Muscle of back (tissue), 3 donors: ENCODE measurements at regions not wholly inside any gene's neighbourhood (a gene's known extent, or its start where the extent isn't known, plus 50 kb on each side); places are given as distances from the start of the nearest gene placed in this dataset.
"Not testable (repeated sequence)": the region's sequence is repeated elsewhere in the genome, so short reads cannot be mapped to it uniquely, and the experiment has no call there.

Experiments used
- DNase-seq, 3 donors: peaks; one replicate each; pipeline versions ENCODE4 v3.0.0 to v3.0.0-alpha.2; 2013

DNA sequence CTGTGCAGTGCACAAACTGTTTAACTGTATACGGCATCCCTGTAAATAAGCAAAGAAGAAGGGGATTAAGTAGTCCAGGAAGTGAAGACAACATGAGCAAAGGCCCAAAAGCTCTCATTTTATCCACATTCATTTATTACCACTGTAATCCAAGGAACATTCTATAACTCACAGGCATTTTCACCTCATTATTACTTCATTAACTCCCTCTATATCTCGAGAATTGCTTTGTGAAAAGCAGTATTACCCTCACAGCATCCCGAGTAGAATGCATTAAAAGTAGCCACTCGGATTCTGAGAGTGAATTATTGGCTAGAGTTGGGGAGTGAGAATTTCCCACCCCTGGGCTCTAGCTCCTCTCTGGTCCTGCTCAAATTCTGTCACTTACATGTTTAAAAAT lies 51.0 kb upstream of the CHCHD3 start:
- no peak for DNase-seq

DNA sequence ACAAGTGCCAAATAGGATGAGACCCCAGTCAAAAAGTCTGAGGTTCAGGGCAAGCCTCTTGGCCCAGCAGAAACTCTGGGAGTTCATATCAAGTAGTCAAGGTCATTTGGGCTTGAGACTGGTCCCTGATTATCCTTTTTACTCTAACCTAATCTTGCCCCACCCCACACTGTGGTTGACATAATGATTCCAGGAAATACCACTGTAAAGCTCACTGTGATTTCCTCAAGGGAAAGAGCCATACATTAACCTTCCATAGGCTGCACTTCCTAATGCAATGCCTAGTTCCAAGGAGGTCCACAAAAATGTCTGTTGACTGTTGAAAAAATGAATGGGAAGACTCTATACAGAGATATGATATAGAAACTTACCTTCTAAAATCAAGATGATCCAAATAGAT lies 52.9 kb upstream of the CHCHD3 start:
- no peak for DNase-seq

DNA sequence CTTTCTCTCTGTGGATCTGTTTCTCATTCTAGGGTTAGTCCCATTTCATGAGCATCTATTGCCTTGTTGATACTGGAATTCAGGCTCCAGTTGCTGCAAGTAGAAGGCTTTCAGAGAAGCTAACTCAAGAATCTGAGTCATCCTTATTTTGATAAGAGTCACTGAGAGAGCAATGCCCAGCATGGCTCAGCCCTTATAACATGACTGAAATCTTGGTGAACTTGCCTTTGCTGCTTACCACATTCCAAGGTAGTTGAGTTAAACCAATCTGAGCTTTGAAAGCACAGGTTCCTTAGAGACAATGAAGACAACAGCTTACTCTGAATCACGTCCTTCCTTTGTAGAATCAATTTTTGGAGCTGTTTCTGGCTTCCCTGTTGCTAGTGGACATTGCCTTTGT lies 53.6 kb upstream of the CHCHD3 start:
- DNase-seq: no peak

DNA sequence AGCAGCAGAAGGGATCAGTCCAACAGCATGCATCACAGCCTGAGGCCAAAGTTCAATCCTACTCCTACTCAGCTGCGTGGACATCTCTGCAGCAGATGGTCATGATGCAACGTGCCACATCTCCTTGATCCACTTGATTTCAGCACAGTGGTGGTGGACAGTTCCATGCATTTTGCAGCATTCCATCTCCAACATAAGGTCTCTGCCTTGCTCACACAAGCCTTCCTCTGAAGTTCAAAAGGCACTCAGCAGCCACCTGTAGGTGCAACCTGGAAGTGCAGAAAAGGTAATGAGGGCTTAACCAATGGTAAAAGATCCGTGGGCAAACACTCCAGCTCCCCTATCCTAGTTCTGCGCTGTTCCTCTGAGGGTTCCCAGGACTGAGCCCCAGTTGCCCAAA lies 57.5 kb upstream of the CHCHD3 start:
- peak; percentile 13 to 49 (median 14) for DNase-seq

DNA sequence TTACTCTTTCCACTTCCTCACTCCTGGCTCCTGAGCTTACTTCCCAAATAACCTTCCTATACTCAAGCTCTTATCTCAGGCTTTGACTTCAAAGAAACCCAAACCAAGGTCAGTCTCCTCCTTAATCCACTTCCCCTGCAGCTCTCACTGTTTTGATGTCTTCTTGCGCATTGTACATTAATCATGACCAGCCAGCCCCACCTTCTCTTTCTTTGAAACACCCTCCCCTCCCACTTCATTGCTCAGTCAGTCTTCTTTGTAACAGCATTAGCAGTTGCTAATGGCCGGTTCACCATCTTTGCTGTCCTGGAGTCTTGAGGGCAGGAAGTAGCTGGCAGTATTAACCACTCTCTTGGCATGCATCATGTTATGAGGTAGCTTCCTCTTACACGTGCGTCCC lies 57.9 kb upstream of the CHCHD3 start:
- no peak for DNase-seq

GRCh38 chr7:133140994-133141595 lies 59.2 kb upstream of the CHCHD3 start:
- no peak for DNase-seq

GRCh38 chr7:133150760-133151159 lies 68.9 kb upstream of the CHCHD3 start:
- no peak for DNase-seq

DNA sequence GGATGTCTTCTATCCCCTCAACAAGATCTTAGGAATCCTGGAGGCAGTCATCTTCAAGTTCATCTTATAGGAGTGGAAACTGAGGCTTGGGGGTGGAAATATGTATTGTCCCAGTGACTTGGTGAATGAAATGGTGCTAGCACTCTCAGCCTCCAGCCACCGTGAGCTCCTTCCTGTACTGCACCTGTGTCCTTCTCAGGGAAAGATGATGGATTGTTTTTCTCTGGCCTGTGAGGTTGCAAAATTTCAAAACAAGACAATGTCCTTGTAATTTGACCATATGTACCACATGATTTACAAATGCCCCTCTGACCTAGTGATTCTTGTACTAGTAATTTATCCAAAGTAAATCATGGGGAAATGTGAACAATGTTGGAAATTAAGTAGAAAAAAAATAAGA lies 71.0 kb upstream of the CHCHD3 start:
- no peak for DNase-seq

DNA sequence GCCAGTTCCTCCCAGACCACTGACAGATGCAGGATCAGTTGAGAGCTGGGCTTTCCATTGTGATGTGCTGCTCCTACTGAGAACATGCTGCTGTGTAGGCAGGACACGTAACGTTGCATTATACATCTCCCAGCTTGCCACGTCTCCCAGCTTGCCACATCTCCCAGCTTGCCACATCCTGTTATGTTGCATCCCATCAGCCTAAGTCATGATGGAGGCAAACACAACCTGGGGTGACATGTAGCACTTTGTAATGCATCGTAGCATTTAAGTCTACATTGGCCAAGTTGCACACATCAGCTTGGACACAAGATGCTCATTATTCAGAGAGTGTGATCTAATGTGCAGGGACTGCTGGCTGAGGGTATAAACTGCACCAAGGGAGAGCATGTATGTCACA lies 73.3 kb upstream of the CHCHD3 start:
- no peak for DNase-seq

GRCh38 chr7:133155642-133156041 lies 73.8 kb upstream of the CHCHD3 start:
- no peak for DNase-seq

DNA sequence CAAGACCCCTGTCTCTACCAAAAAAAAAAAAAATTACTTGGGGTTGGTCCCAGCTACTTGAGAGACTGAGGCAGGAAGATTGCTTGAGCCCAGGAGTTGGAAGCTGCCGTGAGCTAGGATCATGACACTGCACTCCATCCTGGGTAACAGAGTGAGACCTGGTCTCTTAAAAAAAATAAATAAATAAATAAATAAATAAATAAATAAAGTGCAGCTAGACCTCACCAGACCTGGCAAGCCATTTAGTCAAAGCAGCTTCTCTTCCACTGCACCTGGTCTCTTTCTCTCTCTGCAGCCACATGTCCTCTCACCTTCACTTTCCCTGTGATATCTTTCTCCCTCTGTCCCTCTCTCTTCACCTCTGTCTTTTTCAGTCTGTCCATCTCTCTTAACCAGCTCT lies 75.2 kb upstream of the CHCHD3 start:
- no peak for DNase-seq

GRCh38 chr7:133164498-133164897 lies 82.6 kb upstream of the CHCHD3 start:
- no peak for DNase-seq

GRCh38 chr7:133165001-133165400 lies 83.1 kb upstream of the CHCHD3 start:
- DNase-seq: no peak

- no peak for DNase-seq
Measured at GRCh38 chr7:133165529-133165928, 83.6 kb upstream of the CHCHD3 start.

DNA sequence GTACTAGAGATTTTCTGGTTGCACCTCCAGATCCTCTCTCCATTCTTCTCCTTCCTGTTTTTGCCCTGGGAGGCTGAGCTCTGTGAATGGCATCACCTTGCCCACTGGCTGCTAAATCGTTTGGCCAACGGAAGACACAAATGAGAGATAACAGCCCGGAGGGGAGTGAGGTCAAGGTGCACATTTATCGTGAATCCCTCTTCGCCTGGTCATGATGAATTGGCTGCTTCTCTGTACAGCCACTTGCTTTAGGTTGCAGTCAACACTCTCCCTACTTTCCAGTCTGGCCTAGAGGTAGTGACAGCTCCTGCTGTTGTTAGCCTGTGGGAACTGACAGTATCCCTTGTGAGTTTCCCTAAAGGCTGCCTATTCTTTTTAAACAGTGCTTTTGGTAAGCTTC lies 85.4 kb upstream of the CHCHD3 start:
- DNase-seq: no peak

DNA sequence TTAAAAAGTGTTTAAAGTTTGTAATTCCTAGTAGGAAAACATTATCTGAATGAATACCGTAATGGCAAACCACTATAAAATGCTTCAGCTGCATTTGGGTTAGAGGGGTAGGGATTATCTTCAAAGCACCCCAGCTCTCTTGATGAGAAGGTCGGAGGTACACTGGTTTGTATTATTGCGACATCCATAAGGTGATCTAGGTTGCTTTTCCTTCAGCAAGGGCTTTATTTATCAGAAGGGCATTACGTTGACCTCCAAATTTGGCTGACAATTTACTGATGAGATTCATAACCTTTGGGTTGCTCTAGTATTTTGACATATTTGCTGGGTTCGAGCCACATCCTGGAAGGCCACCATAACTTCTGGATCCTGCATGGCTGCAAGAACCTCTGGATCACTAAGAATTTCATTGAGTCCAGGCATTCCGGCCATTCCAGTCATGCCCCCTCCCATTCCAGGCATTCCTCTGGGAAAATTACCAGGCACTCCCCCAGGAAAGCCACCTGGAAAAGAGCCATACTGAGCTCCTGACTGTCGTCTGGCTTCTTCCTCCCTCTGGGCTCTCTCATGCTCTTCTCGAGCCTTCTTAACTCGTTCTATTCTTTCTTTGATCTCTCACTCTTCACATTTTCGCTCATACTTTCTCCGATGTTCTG lies 83.6 kb upstream of the EXOC4 start:
- DNase-seq: not testable (repeated sequence)

GRCh38 chr7:133177476-133177875 lies 75.4 kb upstream of the EXOC4 start:
- DNase-seq: not testable (repeated sequence)

- DNase-seq: no peak
Measured at GRCh38 chr7:133180717-133181116, 72.2 kb upstream of the EXOC4 start.

- DNase-seq: no peak
Measured at GRCh38 chr7:133183042-133183794, 69.7 kb upstream of the EXOC4 start.

DNA sequence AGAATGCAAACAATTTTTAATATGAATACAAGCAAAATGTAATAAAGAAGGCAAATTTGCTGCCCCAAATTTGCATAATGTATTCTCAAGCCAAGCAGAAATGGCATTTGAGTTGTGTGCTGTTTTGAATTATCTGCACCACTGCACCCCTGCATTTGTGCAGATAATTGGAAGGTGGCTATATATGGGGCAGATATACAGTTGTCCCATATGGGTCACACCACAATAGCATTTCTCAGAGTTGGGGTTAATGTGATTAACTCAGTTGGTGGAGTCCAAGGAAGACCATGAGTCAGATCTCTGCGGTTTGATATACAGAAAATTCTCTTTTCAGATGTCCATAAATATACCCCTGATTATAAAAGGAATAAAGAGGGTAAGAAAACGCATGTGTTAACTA lies 68.9 kb upstream of the EXOC4 start:
- no peak for DNase-seq

DNA sequence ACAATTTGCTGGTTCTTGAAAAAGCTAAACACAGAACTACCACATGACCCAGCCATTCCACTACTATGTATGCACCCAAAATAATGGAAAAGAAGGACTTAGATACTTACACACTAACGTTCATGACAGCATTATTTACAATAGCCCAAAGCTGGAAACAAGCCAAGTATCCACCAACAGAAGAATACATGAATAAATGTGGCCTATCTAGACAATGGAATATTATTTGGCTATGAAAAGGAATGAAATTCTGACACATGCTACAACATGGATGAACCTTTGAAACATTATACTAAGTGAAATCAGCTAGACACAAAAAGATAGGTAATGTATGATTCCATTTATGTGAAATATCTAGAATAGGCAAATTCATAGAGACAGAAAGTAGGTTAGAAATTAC lies 67.4 kb upstream of the EXOC4 start:
- DNase-seq: no peak

DNA sequence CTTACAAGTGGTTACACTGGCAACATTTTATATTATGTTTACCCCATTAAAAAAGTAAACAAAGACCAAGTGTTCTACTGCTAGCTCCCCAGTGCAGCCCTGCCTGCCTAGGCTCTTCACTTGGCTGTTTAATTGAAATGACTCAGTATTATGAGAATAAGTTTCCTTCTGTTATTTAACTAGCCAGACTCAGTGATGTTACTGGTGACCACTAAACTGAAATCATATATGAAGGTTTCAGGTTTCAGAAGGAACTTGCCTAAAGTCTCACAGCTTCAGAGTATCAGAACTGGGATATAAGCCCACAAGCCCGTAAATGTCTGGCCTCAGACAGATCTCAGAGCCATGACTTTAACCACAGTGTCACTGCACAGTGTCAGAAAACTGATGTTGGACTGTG lies 66.8 kb upstream of the EXOC4 start:
- DNase-seq: no peak

GRCh38 chr7:133190172-133190528 lies 62.7 kb upstream of the EXOC4 start:
- DNase-seq: no peak

- DNase-seq: no peak
Measured at GRCh38 chr7:133190650-133191049, 62.2 kb upstream of the EXOC4 start.
